Right lobe of liver (tissue), 4 donors: ENCODE measurements at regions not wholly inside any gene's neighbourhood (a gene's known extent, or its start where the extent isn't known, plus 50 kb on each side); places are given as distances from the start of the nearest gene placed in this dataset.

Source experiments
- CTCF ChIP-seq, 4 donors: fragments of 200-600 bp in 3 of 4; fragments of 450-650 bp in 1 of 4; IDR thresholded peaks; one replicate each; pipeline versions ENCODE4 v1.5.1 to v1.8.0; 2016 to 2022; ENCODE audit warnings: antibody characterized with exemption in 4 of 4, mild to moderate bottlenecking in 2 of 4
- POLR2A ChIP-seq: fragments of 450-650 bp; IDR thresholded peaks from one replicate; pipeline ENCODE4 v1.6.1; 2017; ENCODE audit warnings: antibody characterized with exemption, mild to moderate bottlenecking
- donor health status: DM: no; HTN: no; CAD: no.
- donor health status: DM: no; HTN: no; CAD: no.
- donor health status: DM: no; HTN: yes; CAD: no.

GRCh38 chr3:31065765-31066164, 171.3 kb upstream of the GADL1 start:
- TF ChIP-seq CTCF (IDR thresholded peaks at IDR 0.05) (no peak), POLR2A (no peak)
